Heart left ventricle (tissue), 16 donors: ENCODE measurements at regions not wholly inside any gene's neighbourhood (a gene's known extent, or its start where the extent isn't known, plus 50 kb on each side); places are given as distances from the start of the nearest gene placed in this dataset.

Experiments used
- ATAC-seq, 4 donors: fragments of 200-7000 bp; cut with Tn5 transposase; one replicate each; pipeline ENCODE4 v1.9.1; 2020 to 2022; ENCODE audit warnings: moderate library complexity in 4 of 4, mild to moderate bottlenecking in 3 of 4, moderate number of reproducible peaks in 1 of 4
- DNase-seq, 5 donors: peaks; one replicate each; pipeline ENCODE4 v3.0.0-alpha.2; 2020
- H3K27ac ChIP-seq, 12 donors: fragments of 200-600 bp; sonication (generic) in 4 of 12; one replicate each; pipeline versions ENCODE4 v1.5.0 to v1.8.0; 2016 to 2022; ENCODE audit warnings: mild to moderate bottlenecking in 2 of 12
- H3K27me3 ChIP-seq, 9 donors: fragments of 200-600 bp; sonication (generic) in 2 of 9; one replicate each; pipeline versions ENCODE4 v1.5.1 to v1.8.0; 2016 to 2022; ENCODE audit warnings: mild to moderate bottlenecking in 3 of 9
- H3K36me3 ChIP-seq, 9 donors: fragments of 200-600 bp; sonication (generic) in 2 of 9; one replicate each; pipeline versions ENCODE4 v1.5.0 to v1.8.0; 2018 to 2022; ENCODE audit warnings: mild to moderate bottlenecking in 2 of 9
- H3K4me1 ChIP-seq, 12 donors: fragments of 200-600 bp; sonication (generic) in 4 of 12; one replicate each; pipeline versions ENCODE4 v1.5.0 to v1.8.0; 2016 to 2022; ENCODE audit warnings: mild to moderate bottlenecking in 3 of 12
- H3K4me3 ChIP-seq, 12 donors: fragments of 200-600 bp; sonication (generic) in 4 of 12; one replicate each; pipeline versions ENCODE4 v1.5.0 to v1.8.0; 2017 to 2022; ENCODE audit warnings: mild to moderate bottlenecking in 9 of 12, moderate library complexity in 4 of 12
- H3K9me3 ChIP-seq, 12 donors: fragments of 200-600 bp; sonication (generic) in 4 of 12; one replicate each; pipeline versions ENCODE4 v1.5.0 to v1.8.0; 2016 to 2022; ENCODE audit warnings: mild to moderate bottlenecking in 1 of 12
- CTCF ChIP-seq, 12 donors: fragments of 200-600 bp; sonication (generic) in 4 of 12; IDR thresholded peaks; one replicate each; pipeline versions ENCODE4 v1.5.0 to v1.8.0; 2018 to 2022; ENCODE audit warnings: antibody characterized with exemption in 12 of 12, mild to moderate bottlenecking in 5 of 12
- POLR2A ChIP-seq, 2 donors: fragments of 450-650 bp; IDR thresholded peaks; one replicate each; pipeline ENCODE4 v1.6.1; 2017; ENCODE audit warnings: antibody characterized with exemption in 2 of 2, mild to moderate bottlenecking in 2 of 2, moderate library complexity in 2 of 2
- WGBS, 4 donors: extraction: QIAGEN DNeasy Blood & Tissue Kit in 2 of 4; methylation state at CpG; one replicate each; pipeline versions ENCODE4 v1.1.5 to v1.1.7; 2013 to 2018; 5-methylcytosine and 5-hydroxymethylcytosine counted together
- intact Hi-C, 10 donors: fragments of 100-400 bp; cut with DNase I; formaldehyde crosslinking; loops; one replicate each; pipeline versions ENCODE4 v1.11.1 to v1.14.2; 2022
- donor health status: ischemic (EF 13 %, LVEDD 7.1; RV severe dilation, severe dysfunction).
- donor health status: healthy with polysubstance abuse.
- donor health status: DM: no; HTN: yes; CAD: no.
- donor health status: DM: no; HTN: no; CAD: no.
- donor health status: ischemic (EF 25% LVEDD 6.9; RV normal size, moderate dysfunction).
- donor health status: ischemic (EF 25% LVEDD 5.7; RV mildly dilated, moderate dysfunction).
- donor health status: healthy.
- donor health status: DM: yes; HTN: yes; CAD: no.
- donor health status: ischemic (EF 35%, LVEDD 5.7; RV mildly dilated, moderate dysfunction).
- donor health status: nonischemic (EF 11% LVEDD 7.7; RV severe dilation, severe dysfunction).
- donor health status: DM: yes; HTN: yes; CAD: no.
- donor health status: PGD.
- donor health status: ischemic (EF 29% LVEDD 5.4; RV normal size, mild dysfunction).
- donor health status: nonischemic (EF 23%, LVEDD 6.1; RV moderate dilation, normal function).

DNA sequence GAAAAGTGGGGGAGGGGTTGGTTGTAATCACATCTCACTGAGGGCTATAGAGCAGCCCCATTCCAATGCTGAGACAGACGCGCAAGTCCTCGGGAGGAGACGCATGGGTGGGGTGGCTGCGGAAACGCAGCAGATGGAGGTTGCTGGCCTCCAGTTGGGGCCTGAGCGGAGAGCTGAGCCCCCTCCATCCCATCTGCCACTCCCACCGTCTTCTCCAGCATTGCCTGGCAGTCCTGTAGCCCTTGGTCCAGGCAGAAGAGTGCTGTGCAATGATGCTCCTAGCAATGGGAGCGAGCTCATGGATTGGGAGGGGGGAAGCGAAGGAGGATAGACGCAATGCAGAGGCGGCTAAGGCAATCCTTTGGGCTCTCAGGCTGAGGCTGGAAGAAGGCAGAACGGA lies 79.4 kb upstream of the GLRA1 start:
- ATAC-seq (no peak), DNase-seq (peak in 1 of 5 donors; percentile 27)
- peaks cover 0 to 16% (median 5%) of the 10 kb centered on the region in 12 donors for H3K9me3 ChIP-seq
- H3K4me3 ChIP-seq = no peak overlapping the region
- intact Hi-C loops = no loop called here
- 87 to 91% (median 89%) methylated on average over 13 of the region's 13 CpGs for WGBS, 4 donors
- no peaks in the 10 kb centered on the region for H3K4me1 ChIP-seq
- H3K36me3 ChIP-seq = no peaks in the 10 kb centered on the region
- TF ChIP-seq CTCF (IDR thresholded peaks at IDR 0.05) = no peak
- no peak for TF ChIP-seq POLR2A (IDR thresholded peaks at IDR 0.05)
- no peaks in the 10 kb centered on the region for H3K27me3 ChIP-seq
- no peak overlapping the region for H3K27ac ChIP-seq
